Uterus (tissue), 2 donors: ENCODE measurements at regions not wholly inside any gene's neighbourhood (a gene's known extent, or its start where the extent isn't known, plus 50 kb on each side); places are given as distances from the start of the nearest gene placed in this dataset.
"Not testable (repeated sequence)": the region's sequence is repeated elsewhere in the genome, so short reads cannot be mapped to it uniquely, and the experiment has no call there.

Experiments
- POLR2A ChIP-seq, 2 donors: fragments of 450-650 bp; IDR thresholded peaks; one replicate each; pipeline ENCODE4 v1.6.1; 2016; ENCODE audit warnings: antibody characterized with exemption in 2 of 2, mild to moderate bottlenecking in 1 of 2, moderate library complexity in 1 of 2
- TF ChIP-seq, protein P1 (sequence below), 4 experiments: fragments of 200-600 bp in 2 of 4; fragments of 450-650 bp in 2 of 4; sonication (generic) in 2 of 4; IDR thresholded peaks; one replicate each; pipeline ENCODE4 v1.5.1; 2016 to 2019; ENCODE audit warnings: antibody characterized with exemption in 4 of 4, mild to moderate bottlenecking in 2 of 4, moderate library complexity in 1 of 4

DNA sequence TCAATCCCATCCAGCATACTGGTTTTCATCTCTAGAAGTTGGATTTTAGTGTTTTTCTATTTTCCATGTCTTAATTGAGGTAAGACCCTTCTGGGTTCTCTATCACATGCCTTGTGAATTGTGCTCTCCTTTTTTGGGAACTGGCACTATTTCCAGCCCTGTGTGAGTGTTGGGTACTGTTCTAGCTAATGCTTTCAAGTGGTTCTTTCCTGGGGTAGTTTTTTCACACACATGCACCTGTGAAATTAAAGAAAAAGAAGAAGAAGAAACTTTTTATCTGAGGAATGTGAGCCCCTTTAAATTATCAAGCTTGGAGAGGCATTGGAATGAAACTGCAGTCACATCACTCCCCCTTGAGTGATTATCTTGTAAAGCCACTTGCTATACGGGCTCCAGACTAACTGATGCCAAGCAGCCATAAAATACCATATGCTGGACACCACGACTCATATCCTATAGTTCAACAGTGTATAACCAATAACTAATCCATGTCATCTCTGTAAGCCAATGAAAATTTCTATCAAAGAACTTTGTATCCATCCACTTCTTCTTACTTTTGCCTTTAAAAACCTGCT, 102.4 kb downstream of the FAM72B start:
- TF ChIP-seq, protein P1, sequence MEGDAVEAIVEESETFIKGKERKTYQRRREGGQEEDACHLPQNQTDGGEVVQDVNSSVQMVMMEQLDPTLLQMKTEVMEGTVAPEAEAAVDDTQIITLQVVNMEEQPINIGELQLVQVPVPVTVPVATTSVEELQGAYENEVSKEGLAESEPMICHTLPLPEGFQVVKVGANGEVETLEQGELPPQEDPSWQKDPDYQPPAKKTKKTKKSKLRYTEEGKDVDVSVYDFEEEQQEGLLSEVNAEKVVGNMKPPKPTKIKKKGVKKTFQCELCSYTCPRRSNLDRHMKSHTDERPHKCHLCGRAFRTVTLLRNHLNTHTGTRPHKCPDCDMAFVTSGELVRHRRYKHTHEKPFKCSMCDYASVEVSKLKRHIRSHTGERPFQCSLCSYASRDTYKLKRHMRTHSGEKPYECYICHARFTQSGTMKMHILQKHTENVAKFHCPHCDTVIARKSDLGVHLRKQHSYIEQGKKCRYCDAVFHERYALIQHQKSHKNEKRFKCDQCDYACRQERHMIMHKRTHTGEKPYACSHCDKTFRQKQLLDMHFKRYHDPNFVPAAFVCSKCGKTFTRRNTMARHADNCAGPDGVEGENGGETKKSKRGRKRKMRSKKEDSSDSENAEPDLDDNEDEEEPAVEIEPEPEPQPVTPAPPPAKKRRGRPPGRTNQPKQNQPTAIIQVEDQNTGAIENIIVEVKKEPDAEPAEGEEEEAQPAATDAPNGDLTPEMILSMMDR (IDR thresholded peaks at IDR 0.05), result not testable (repeated sequence)
- not testable (repeated sequence) for TF ChIP-seq POLR2A (IDR thresholded peaks at IDR 0.05)
